ENCODE measurements at regions not wholly inside any gene's neighbourhood (a gene's known extent, or its start where the extent isn't known, plus 50 kb on each side); places are given as distances from the start of the nearest gene placed in this dataset.

- WGBS (ENCODE audit: low lambda C conversion rate) = 70% methylated on average over 2 of the region's 2 CpGs
Observed at GRCh38 chr12:92360543-92360942, 214.9 kb upstream of the BTG1 start.

More at GRCh38 chr12:92360543-92360942, 214.9 kb upstream of the BTG1 start:
- Histone ChIP-seq H3K9ac (no peak overlapping the region), H3K27ac (ENCODE audit: low read depth in 2 of 2, low read length in 1 of 2) (no peak overlapping the region), H3K9me3 (no peaks in the 10 kb centered on the region), H3K4me3 (ENCODE audit: low read depth in 2 of 2, low read length in 1 of 2) (no peak overlapping the region), H4K20me1 (ENCODE audit: insufficient read depth) (no peaks in the 10 kb centered on the region), H3K4me1 (ENCODE audit: control insufficient read depth in 1 of 2, insufficient read depth in 2 of 2, low read depth in 1 of 2, low read length in 1 of 2) (peaks cover 0 to 19% of the 10 kb centered on the region in 2 experiments; a peak in 2 of 4 replicates), H3K9me2 (no peaks in the 10 kb centered on the region), H3K27me3 (ENCODE audit: insufficient read depth) (no peaks in the 10 kb centered on the region), H3K36me3 (replicated peaks in 1 of 2; ENCODE audit: control insufficient read depth in 1 of 2, insufficient read depth in 2 of 2, low read length in 1 of 2) (no peaks in the 10 kb centered on the region), H3F3A (replicated peaks; ENCODE audit: insufficient read depth) (no peaks in the 10 kb centered on the region), H3K79me2 (ENCODE audit: insufficient read depth) (no peaks in the 10 kb centered on the region), H2AFZ (ENCODE audit: low read depth) (no peak overlapping the region), H3K4me2 (no peak overlapping the region)
- DNase-seq = no peak
- POLR2A ChIA-PET = no interaction called here
- CTCF ChIA-PET = no interaction called here
- no peak for TF ChIP-seq TCF12 (IDR thresholded peaks at IDR 0.05)
- no peak for TF ChIP-seq PBX3 (IDR thresholded peaks at IDR 0.05)
- TF ChIP-seq FOXM1 (IDR thresholded peaks at IDR 0.05; ENCODE audit: low read depth) = no peak
- no peak for TF ChIP-seq FOSL2 (IDR thresholded peaks at IDR 0.05; ENCODE audit: borderline replicate concordance, low read depth)
- TF ChIP-seq TEAD4 (IDR thresholded peaks at IDR 0.05; ENCODE audit: borderline replicate concordance, insufficient read depth) = no peak
- no peak for TF ChIP-seq RXRA (IDR thresholded peaks at IDR 0.05; ENCODE audit: borderline replicate concordance, low read depth)
- TF ChIP-seq RCOR1 (IDR thresholded peaks at IDR 0.05; ENCODE audit: low read length) = no peak
- TF ChIP-seq NRF1 (IDR thresholded peaks at IDR 0.05; ENCODE audit: low read depth, low read length) = no peak
- TF ChIP-seq, protein P1, sequence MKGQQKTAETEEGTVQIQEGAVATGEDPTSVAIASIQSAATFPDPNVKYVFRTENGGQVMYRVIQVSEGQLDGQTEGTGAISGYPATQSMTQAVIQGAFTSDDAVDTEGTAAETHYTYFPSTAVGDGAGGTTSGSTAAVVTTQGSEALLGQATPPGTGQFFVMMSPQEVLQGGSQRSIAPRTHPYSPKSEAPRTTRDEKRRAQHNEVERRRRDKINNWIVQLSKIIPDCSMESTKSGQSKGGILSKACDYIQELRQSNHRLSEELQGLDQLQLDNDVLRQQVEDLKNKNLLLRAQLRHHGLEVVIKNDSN (IDR thresholded peaks at IDR 0.05; ENCODE audit: borderline replicate concordance, low read depth) = no peak
- no peak for TF ChIP-seq NFIC (IDR thresholded peaks at IDR 0.05; ENCODE audit: borderline replicate concordance)
- no peak for TF ChIP-seq POLR2AphosphoS5 (IDR thresholded peaks at IDR 0.05; ENCODE audit: low read depth, low read length)
- no peak for TF ChIP-seq MAX (IDR thresholded peaks at IDR 0.05; ENCODE audit: low read depth)
- TF ChIP-seq TAF1 (IDR thresholded peaks at IDR 0.05; ENCODE audit: borderline replicate concordance, low read depth, low read length) = no peak
- TF ChIP-seq YY1 (IDR thresholded peaks at IDR 0.05; ENCODE audit: low read depth) = no peak
- TF ChIP-seq REST (IDR thresholded peaks at IDR 0.05; ENCODE audit: low read depth, low read length) = no peak
- no peak for TF ChIP-seq ELF1 (IDR thresholded peaks at IDR 0.05)
- TF ChIP-seq ZBTB33 (IDR thresholded peaks at IDR 0.05; ENCODE audit: borderline replicate concordance, low read depth) = no peak
- TF ChIP-seq SIN3A (IDR thresholded peaks at IDR 0.05; ENCODE audit: borderline replicate concordance, low read depth, low read length) = no peak
- TF ChIP-seq EP300 (IDR thresholded peaks at IDR 0.05; ENCODE audit: borderline replicate concordance in 1 of 2, low read depth in 1 of 2, low read length in 1 of 2) = no peak
- TF ChIP-seq CHD2 (IDR thresholded peaks at IDR 0.05; ENCODE audit: low read length, partially characterized antibody) = no peak
